ENCODE measurements at regions not wholly inside any gene's neighbourhood (a gene's known extent, or its start where the extent isn't known, plus 50 kb on each side); places are given as distances from the start of the nearest gene placed in this dataset.
"Not testable (repeated sequence)": the region's sequence is repeated elsewhere in the genome, so short reads cannot be mapped to it uniquely, and the experiment has no call there.

DNA sequence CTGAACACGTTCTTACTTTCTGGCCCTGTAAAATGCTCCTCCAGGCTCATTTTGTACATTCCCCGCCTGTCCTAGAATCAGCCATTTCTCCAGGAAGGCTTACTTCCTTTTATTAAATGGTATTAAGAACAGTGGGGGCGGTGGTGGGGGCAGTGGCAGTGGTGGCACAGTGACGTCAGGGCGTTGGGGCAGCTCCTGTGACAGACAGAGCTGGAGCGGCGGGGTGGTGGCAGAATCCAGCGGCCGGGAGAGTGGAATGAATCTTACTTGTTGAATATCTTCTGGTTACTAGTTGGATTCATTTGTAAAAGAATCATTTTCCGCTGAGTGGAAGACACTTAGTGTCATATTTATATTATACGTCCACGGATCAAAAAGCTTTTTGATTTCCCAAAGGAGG is 262.6 kb downstream of the BCL2L11 start:
- H3F3A ChIP-seq (replicated peaks; ENCODE audit: insufficient read depth); DNase-seq; H3K27me3 ChIP-seq (ENCODE audit: insufficient read depth); H3K79me2 ChIP-seq (ENCODE audit: insufficient read depth); H4K20me1 ChIP-seq (ENCODE audit: insufficient read depth); H3K9me2 ChIP-seq; CTCF ChIA-PET; H3K4me2 ChIP-seq; H2AFZ ChIP-seq (ENCODE audit: low read depth); H3K36me3 ChIP-seq (replicated peaks in 1 of 2; ENCODE audit: control insufficient read depth in 1 of 2, insufficient read depth in 2 of 2, low read length in 1 of 2); H3K27ac ChIP-seq (ENCODE audit: low read depth in 2 of 2, low read length in 1 of 2); H3K4me1 ChIP-seq (ENCODE audit: control insufficient read depth in 1 of 2, insufficient read depth in 2 of 2, low read depth in 1 of 2, low read length in 1 of 2); H3K9ac ChIP-seq; H3K4me3 ChIP-seq (ENCODE audit: low read depth in 2 of 2, low read length in 1 of 2); POLR2A ChIA-PET; H3K9me3 ChIP-seq: not testable (repeated sequence)
- WGBS (ENCODE audit: low lambda C conversion rate): 96% methylated on average over 10 of the region's 12 CpGs

DNA sequence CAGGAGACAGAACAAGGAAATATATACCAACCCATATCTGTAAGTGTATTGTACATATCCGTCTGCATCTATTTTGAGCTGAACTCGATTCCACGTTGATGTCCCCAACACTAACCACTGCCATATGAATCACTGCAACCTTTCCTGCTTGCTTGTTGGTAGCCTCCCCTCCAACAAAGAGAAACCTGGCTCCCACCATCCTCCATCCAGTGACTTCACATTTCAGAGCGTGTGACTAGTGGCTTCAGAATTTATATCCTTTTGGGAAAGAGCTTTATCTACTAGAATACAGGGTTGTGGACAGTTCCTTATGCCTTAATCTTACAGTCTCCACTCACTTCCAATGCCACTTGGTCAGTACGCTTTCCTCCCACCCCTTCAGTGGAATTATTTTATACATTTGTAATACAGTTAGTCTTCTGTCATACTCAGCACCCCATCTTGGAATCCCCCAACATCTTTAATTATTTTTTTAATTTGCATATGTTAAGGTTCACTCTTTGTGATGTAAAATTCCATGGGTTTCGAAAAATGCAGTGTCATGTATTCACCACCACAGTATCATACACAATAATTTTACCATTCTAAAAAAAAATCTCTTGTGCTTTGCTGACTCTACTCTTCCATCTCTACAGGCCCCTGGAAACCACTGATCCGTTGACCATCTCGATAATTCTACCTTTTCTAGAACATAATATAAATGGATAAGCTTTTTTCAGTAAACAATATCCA is 264.7 kb downstream of the BCL2L11 start:
- H3K4me2 ChIP-seq; DNase-seq; H3K4me3 ChIP-seq (ENCODE audit: low read depth in 2 of 2, low read length in 1 of 2); H2AFZ ChIP-seq (ENCODE audit: low read depth); H3K9ac ChIP-seq; H3K27me3 ChIP-seq (ENCODE audit: insufficient read depth); H3K36me3 ChIP-seq (replicated peaks in 1 of 2; ENCODE audit: control insufficient read depth in 1 of 2, insufficient read depth in 2 of 2, low read length in 1 of 2); H3K4me1 ChIP-seq (ENCODE audit: control insufficient read depth in 1 of 2, insufficient read depth in 2 of 2, low read depth in 1 of 2, low read length in 1 of 2); H3K27ac ChIP-seq (ENCODE audit: low read depth in 2 of 2, low read length in 1 of 2); CTCF ChIA-PET; H3F3A ChIP-seq (replicated peaks; ENCODE audit: insufficient read depth); H3K9me3 ChIP-seq; H4K20me1 ChIP-seq (ENCODE audit: insufficient read depth); POLR2A ChIA-PET; H3K79me2 ChIP-seq (ENCODE audit: insufficient read depth); H3K9me2 ChIP-seq: not testable (repeated sequence)
- 96% methylated on average over 6 of the region's 8 CpGs for WGBS (ENCODE audit: low lambda C conversion rate)

DNA sequence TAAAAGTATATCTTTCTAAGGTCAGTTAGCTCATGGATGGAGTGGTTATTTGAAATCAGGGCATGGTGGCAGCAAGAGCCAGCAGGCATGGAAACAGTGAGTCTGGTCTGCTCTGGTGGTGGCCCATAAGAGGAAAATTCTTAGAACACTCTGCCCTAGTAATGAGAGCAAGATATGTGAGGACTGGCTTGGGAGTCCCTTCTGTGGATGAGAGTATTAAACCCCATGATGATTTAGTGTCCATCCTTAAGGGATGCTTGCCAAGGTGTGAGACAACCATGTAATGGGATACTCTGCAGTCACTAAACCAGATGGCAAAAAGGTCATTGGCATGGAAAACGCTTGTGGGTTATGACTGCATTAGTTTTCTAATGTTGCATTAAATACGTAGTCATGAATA is 269.9 kb downstream of the BCL2L11 start:
- POLR2A ChIA-PET; H4K20me1 ChIP-seq (ENCODE audit: insufficient read depth); H3K4me2 ChIP-seq; H3K9me3 ChIP-seq; H3K27me3 ChIP-seq (ENCODE audit: insufficient read depth); H3K4me1 ChIP-seq (ENCODE audit: control insufficient read depth in 1 of 2, insufficient read depth in 2 of 2, low read depth in 1 of 2, low read length in 1 of 2); H3K79me2 ChIP-seq (ENCODE audit: insufficient read depth); DNase-seq; H3K27ac ChIP-seq (ENCODE audit: low read depth in 2 of 2, low read length in 1 of 2); H3K9me2 ChIP-seq; H3K36me3 ChIP-seq (replicated peaks in 1 of 2; ENCODE audit: control insufficient read depth in 1 of 2, insufficient read depth in 2 of 2, low read length in 1 of 2); H3K4me3 ChIP-seq (ENCODE audit: low read depth in 2 of 2, low read length in 1 of 2); H3K9ac ChIP-seq; H2AFZ ChIP-seq (ENCODE audit: low read depth); H3F3A ChIP-seq (replicated peaks; ENCODE audit: insufficient read depth); CTCF ChIA-PET: not testable (repeated sequence)
- WGBS (ENCODE audit: low lambda C conversion rate): 74% methylated on average over 2 of the region's 2 CpGs

DNA sequence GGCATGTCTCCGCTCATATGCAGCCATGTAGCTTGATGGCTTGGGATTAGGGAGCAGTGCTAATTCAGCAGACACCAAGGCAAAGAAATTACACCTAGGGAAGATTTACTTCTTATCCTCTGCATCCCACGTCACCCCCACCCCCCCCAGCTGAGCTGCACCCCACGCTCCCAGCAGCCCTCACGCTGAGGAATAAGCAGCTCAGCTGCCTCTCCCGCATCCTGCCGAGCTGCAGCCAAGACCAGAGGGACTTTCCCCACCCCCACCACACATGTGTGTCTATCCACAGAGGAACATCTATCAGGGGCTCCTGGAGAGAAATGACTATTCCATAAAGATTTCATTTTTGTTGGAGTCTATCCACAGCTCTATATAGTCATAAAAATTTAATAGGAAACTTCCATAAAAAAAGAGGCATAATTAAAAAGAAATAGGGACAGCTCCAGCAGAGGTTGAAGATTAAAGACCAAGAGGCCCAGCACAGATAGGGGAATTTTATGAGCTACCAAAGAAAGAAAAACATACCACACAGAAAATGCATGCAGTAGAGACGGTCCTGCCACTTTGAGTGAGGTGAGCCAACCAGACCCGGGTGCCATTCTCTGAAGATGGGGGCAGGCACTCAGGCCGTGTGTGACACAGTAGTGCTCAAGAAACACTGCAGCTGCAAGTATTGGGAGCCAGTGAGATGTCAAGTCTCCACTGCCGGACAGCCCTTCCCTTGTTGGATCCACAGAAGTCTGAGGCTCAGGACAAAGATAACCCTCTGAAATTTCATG is 274.8 kb downstream of the BCL2L11 start:
- H3K4me2 ChIP-seq; H2AFZ ChIP-seq (ENCODE audit: low read depth); POLR2A ChIA-PET; H3K27ac ChIP-seq (ENCODE audit: low read depth in 2 of 2, low read length in 1 of 2); H3F3A ChIP-seq (replicated peaks; ENCODE audit: insufficient read depth); DNase-seq; H3K9me2 ChIP-seq; H3K27me3 ChIP-seq (ENCODE audit: insufficient read depth); H3K4me3 ChIP-seq (ENCODE audit: low read depth in 2 of 2, low read length in 1 of 2); H4K20me1 ChIP-seq (ENCODE audit: insufficient read depth); H3K4me1 ChIP-seq (ENCODE audit: control insufficient read depth in 1 of 2, insufficient read depth in 2 of 2, low read depth in 1 of 2, low read length in 1 of 2); H3K36me3 ChIP-seq (replicated peaks in 1 of 2; ENCODE audit: control insufficient read depth in 1 of 2, insufficient read depth in 2 of 2, low read length in 1 of 2); CTCF ChIA-PET; H3K9ac ChIP-seq; H3K9me3 ChIP-seq: not testable (repeated sequence)
- 80% methylated on average over 6 of the region's 10 CpGs for WGBS (ENCODE audit: low lambda C conversion rate)
- H3K79me2 ChIP-seq (ENCODE audit: insufficient read depth): peaks cover 11% of the 10 kb centered on the region

DNA sequence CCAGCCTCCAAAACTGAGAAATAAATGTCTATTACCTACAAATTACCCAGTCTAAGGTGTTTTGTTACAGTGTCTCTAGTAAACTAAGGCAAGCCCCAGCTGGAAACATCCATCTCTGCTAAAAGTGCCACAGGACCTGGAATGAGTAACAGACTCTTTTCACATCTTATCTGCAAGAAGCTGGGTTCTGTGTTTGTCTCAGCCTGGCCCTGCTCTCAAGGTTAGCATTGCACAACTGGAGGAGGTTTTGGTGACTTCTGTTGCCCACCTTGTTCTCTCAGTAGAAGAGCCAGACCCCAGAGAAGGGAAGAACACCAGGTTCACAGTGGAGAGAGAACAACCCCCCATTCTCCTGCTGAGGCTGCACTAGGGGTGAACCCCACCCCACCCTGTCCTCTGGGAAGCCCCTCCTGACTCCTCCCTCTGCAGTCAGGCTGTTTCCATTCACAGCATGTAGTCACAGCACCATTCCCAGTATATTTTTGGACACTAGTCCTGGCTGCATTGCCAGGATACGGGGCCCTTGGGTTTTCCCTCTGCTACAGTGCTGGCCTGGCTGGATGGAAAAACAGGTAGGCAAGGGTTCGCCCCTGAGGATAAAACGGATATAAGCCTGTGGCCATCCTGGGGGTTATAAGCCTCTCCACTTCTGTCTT is 280.0 kb downstream of the BCL2L11 start:
- 100% methylated on average over 2 of the region's 3 CpGs for WGBS (ENCODE audit: low lambda C conversion rate)
- H3K4me3 ChIP-seq (ENCODE audit: low read depth in 2 of 2, low read length in 1 of 2); H3K4me2 ChIP-seq; H3K27ac ChIP-seq (ENCODE audit: low read depth in 2 of 2, low read length in 1 of 2); POLR2A ChIA-PET; CTCF ChIA-PET; H3K9me2 ChIP-seq; H3K9ac ChIP-seq; H3F3A ChIP-seq (replicated peaks; ENCODE audit: insufficient read depth); H3K27me3 ChIP-seq (ENCODE audit: insufficient read depth); H3K9me3 ChIP-seq; H2AFZ ChIP-seq (ENCODE audit: low read depth); H3K36me3 ChIP-seq (replicated peaks in 1 of 2; ENCODE audit: control insufficient read depth in 1 of 2, insufficient read depth in 2 of 2, low read length in 1 of 2); H3K4me1 ChIP-seq (ENCODE audit: control insufficient read depth in 1 of 2, insufficient read depth in 2 of 2, low read depth in 1 of 2, low read length in 1 of 2); DNase-seq: not testable (repeated sequence)
- Histone ChIP-seq H3K79me2 (ENCODE audit: insufficient read depth) (peaks cover 14% of the 10 kb centered on the region), H4K20me1 (ENCODE audit: insufficient read depth) (peaks cover 11% of the 10 kb centered on the region; the same call in 1 of the 2 replicates)

DNA sequence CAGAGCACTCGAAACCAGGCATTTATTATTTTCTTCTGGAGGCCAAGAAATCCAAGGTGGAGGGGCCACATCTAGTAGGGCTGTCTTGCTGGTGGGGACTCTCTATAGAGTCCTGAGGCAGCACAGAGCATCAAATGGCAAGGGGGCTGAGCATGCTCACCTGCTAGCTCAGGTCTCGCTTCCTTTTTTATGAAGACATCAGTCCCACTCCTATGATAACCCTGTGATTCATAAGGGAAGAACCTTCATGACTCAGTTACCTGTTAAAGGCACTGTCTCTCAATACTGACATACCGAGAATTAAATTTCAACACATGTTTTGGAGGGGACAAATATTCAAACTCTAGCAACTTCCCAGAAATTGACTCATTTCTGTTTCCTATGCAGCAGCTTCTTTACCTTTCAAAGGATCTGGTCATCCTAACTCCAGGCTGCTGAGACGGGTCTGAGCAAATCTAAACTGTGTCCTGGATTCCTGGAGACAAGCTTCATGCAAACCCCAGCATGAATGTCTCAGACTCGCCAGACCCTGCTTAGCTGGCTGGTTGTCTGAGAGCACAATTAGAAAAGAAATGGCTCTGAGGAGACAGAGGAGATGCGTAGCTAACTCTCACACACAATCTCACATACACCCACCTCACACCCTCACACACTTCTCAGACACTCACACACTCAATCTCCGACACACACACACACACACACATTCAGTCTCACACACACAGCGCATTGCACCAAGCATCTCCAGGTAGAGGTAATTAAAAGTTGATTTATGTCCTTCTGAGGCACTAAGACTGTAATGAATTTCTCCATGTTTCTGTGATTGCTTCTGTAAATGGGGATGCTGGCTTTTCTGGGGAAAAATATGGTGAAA is 280.8 kb downstream of the BCL2L11 start:
- H2AFZ ChIP-seq (ENCODE audit: low read depth); H3K4me1 ChIP-seq (ENCODE audit: control insufficient read depth in 1 of 2, insufficient read depth in 2 of 2, low read depth in 1 of 2, low read length in 1 of 2); DNase-seq; H3K4me2 ChIP-seq; H3K9me2 ChIP-seq; H3F3A ChIP-seq (replicated peaks; ENCODE audit: insufficient read depth); CTCF ChIA-PET; POLR2A ChIA-PET; H3K9me3 ChIP-seq; H3K4me3 ChIP-seq (ENCODE audit: low read depth in 2 of 2, low read length in 1 of 2); H3K9ac ChIP-seq; H3K36me3 ChIP-seq (replicated peaks in 1 of 2; ENCODE audit: control insufficient read depth in 1 of 2, insufficient read depth in 2 of 2, low read length in 1 of 2); H3K27ac ChIP-seq (ENCODE audit: low read depth in 2 of 2, low read length in 1 of 2); H3K27me3 ChIP-seq (ENCODE audit: insufficient read depth): not testable (repeated sequence)
- WGBS (ENCODE audit: low lambda C conversion rate): 95% methylated on average over 4 of the region's 8 CpGs
- peaks cover 11% of the 10 kb centered on the region; the same call in 1 of the 2 replicates for H4K20me1 ChIP-seq (ENCODE audit: insufficient read depth)
- H3K79me2 ChIP-seq (ENCODE audit: insufficient read depth): peaks cover 16% of the 10 kb centered on the region
